Hematopoietic multipotent progenitor cell treated with erythropoietin and hydrocortisone succinate and interleukin-3 and kit ligand, for 4 days (in vitro differentiated cells): ENCODE measurements at regions not wholly inside any gene's neighbourhood (a gene's known extent, or its start where the extent isn't known, plus 50 kb on each side); places are given as distances from the start of the nearest gene placed in this dataset.

ENCODE experiments used
- DNase-seq: peaks from one replicate; pipeline ENCODE4 v3.0.0-alpha.2; 2015

GRCh38 chr13:83311886-83312577, 570.2 kb downstream of the SLITRK1 start:
- no peak for DNase-seq

GRCh38 chr13:83298617-83299016, 583.7 kb downstream of the SLITRK1 start:
- DNase-seq: no peak

DNA sequence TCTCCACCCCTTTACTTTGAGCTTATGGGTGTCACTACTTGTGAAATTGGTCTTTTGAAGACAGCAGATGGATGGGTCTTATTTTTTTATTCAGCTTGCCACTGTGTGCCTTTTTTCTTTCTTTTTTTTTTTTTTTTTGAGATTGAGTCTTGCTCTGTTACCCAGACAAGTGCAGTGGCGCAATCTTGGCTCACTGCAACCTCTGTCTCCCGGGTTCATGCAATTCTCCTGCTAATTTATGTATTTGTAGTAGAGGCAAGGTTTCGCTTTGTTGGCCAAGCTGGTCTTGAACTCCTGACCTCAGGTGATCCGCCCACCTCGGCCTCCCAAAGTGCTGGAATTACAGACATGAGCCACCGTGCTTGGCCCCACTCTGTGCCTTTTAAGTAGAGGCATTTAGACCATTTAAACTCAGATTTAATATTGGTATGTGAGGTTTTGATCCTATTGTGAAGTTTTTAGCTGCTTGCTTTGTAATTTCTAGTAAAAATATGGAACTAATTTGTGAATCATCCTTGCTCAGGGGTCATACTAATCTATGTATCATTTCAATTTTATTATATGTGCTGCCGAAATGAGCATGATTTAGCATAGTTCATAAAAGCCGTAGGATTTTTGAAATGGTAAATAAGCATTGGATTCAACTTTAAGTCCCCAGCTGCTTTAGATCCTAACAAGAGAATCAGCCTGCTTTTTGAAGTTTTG, 584.5 kb downstream of the SLITRK1 start:
- DNase-seq: no peak

- DNase-seq: no peak
Measured at GRCh38 chr13:83295686-83296085, 586.6 kb downstream of the SLITRK1 start.

DNA sequence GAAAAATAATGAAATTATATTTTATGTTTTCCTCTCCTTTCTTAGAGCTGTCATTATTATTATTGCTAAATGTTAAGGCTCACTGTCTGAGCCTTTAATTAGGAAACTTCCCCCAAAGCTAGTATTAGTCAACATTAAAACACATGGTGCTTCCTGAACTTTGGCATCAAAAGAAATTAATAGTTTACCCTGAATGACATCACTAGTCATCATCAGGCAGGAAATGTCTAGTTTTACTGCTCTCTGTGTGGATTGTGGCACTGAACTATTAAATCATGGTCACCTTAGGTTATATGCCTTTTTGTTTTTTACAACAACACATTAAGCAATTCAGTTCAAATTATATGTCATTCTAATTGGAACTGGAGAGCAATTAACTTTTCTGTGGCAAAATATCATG, 595.5 kb downstream of the SLITRK1 start:
- DNase-seq: no peak

GRCh38 chr13:83281654-83282053, 600.6 kb downstream of the SLITRK1 start:
- no peak for DNase-seq

- no peak for DNase-seq
Measured at GRCh38 chr13:83274679-83275078, 607.6 kb downstream of the SLITRK1 start.

- DNase-seq: no peak
Measured at GRCh38 chr13:83272652-83273240, 609.5 kb downstream of the SLITRK1 start.

GRCh38 chr13:83272076-83272475, 610.2 kb downstream of the SLITRK1 start:
- DNase-seq: no peak

- no peak for DNase-seq
Measured at GRCh38 chr13:83265279-83265678, 617.0 kb downstream of the SLITRK1 start.

GRCh38 chr13:83248751-83249150, 633.5 kb downstream of the SLITRK1 start:
- no peak for DNase-seq

- DNase-seq: no peak
Measured at GRCh38 chr13:83232626-83233025, 649.6 kb downstream of the SLITRK1 start.

DNA sequence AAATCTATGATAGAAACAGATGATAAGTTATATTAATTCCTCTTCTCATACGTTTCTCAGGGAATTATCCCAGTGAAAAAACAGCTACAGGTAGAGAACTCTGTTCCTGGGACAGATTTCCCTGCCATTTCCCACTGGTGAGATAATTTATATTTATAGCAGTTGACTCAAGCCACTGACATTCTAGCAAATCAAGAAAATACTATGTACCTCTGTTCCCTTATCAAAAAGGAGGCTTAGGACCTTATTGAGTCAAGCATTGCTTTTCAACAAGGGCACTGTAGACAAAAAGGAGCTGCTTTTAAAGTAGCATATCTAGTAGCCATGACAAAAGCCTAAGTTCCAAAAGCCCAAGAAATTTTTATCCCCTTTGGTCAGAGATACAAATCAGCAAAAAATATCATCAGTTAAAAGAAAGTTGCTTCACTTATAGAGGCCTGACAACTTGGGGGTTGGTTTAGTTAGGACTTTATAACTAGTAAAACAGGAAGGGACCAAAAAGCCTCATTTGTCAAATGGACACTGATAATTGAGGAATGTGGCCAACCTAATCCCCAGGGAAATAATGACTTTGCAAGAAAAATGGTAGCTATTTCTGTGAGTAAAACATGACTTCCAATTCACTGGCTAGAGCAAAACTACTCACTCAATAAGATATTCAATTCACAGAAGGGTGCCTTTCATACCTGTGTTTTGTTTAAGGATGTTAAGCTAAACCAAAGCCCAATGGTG, 652.5 kb downstream of the SLITRK1 start:
- no peak for DNase-seq

DNA sequence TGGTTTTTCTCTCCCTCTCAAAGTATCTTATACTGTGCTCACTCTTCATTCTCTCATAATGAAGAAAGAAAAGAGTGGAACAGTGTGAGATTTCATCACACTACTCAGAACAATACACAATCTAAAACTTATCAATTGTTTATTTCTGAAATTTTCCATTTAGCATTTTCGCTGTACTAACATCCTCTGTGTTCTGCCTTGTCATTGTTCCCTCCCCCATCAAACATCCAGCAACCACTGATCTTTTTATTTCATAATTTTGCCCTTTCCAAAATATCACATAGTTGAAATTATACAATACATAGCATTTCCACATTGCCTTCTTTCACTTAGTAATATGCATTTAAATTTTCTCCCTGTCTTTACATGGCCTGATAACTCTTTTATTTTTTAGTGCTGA, 658.7 kb downstream of the SLITRK1 start:
- DNase-seq: no peak

- peak; percentile 4 for DNase-seq
Measured at GRCh38 chr13:83221813-83222241, 660.4 kb downstream of the SLITRK1 start.

- peak; percentile 35 for DNase-seq
Measured at GRCh38 chr13:83221256-83221655, 661.0 kb downstream of the SLITRK1 start.

DNA sequence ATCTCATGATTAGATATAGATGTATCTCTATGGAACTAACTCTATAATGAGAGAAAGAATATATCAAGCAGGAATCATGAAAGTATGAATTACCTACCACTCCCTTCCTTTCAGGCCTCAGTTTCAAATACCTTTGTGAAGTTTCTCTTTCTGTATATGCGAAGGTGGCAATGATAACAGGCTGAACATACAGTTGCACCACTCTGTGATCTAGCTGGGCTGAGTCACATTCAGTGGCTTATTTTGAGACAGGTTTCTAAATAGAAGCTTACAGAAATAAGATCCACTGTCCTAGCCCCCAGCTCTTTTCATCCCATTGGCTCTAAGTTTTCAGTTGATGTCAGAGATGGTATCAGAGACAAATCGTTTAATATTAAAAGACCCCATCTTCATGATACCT, 662.0 kb downstream of the SLITRK1 start:
- DNase-seq: no peak

GRCh38 chr13:83219832-83220231, 662.4 kb downstream of the SLITRK1 start:
- DNase-seq: no peak

DNA sequence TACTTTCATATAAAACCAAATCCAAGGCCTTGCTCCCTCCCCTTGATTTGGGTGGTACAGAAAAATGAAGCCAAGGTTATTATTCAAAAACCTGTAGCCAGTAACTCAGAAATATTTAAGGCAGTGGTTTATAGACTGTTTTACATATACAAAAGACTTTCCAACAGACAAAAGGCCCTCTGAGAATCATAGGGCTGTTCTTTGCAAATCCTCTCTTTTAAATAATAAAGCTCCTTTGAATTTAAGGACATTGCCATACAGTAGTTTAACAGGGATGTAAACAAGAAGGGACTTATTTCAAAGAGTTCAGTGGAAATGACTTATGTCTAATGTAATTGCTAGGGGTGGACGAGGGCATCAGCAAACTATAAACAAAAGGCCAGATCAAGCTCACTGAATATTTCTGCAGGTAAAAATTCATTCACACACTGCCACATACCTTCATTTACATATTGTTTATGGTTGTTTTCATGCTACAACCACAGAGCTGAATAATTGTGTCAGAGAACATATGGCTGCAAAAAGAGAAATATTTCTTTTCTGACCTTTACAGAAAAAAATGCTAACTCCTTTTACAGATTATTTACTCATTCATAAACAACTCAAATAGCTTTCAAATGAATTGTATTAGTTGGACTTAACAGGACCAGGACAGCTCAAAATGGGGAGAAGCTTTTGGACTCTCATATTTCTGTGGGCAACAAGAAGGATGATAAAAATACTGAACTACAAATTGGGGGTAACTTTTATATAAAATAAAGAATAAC, 665.6 kb downstream of the SLITRK1 start:
- no peak for DNase-seq

GRCh38 chr13:83215627-83216026, 666.6 kb downstream of the SLITRK1 start:
- no peak for DNase-seq

DNA sequence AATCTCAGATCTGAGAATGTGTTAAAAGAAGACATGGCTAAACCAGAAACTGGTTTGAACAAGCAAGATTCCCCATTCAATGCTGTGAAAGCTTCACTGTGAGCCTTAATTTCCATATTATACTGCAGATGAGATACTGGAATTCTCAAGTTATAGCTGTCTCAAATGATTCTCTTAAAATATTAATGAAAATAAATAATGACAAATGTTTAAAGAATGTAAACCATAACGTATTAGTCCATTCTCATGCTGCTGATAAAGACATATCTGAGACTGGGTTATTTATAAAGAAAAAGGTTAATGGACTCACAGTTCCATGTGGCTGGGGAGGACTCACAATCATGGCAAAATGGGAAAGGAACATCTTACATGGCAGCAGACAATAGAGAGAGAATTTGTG, 667.8 kb downstream of the SLITRK1 start:
- no peak for DNase-seq

DNA sequence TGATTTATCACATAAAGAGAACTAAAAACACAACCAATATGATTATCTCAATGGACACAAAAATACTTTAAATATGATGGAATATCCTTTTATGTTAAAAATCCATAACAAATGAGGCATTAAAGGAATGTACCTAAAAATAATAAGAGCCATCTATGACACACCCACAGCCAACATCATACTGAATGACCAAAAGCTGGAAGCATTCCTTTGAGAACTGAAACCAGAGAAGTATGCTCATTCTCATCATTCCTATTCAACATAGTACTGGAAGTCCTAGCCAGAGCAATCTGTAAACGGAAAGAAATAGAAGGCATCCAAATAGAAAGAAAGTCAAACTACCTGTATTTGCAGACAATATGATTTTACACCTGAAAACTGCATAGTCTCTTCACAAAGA, 671.0 kb downstream of the SLITRK1 start:
- DNase-seq: no peak

GRCh38 chr13:83204886-83205285, 677.4 kb downstream of the SLITRK1 start:
- DNase-seq: no peak
